A549 (cell line): ENCODE measurements at regions not wholly inside any gene's neighbourhood (a gene's known extent, or its start where the extent isn't known, plus 50 kb on each side); places are given as distances from the start of the nearest gene placed in this dataset.

Experiments
- ATAC-seq, 2 experiments: fragments of 200-7000 bp in 1 of 2; fragments of >200 bp in 1 of 2; cut with Nextera tagmentation in 1 of 2; cut with Tn5 transposase in 1 of 2; 3 replicates each; pipeline versions ENCODE4 v1.8.0 to v1.9.1; 2018 to 2020; ENCODE audit warnings: mild to moderate bottlenecking in 1 of 2, moderate library complexity in 1 of 2
- CTCF ChIA-PET: fragments of 300-600 bp; sonication (Branson Sonifier 250); formaldehyde crosslinking; extraction: SDS; loops from one replicate; lab custom pipeline; 2021; ENCODE audit warnings: antibody characterized with exemption, inconsistent platforms; lab: Yijun Ruan, JAX
- POLR2A ChIA-PET: fragments of 350-600 bp; formaldehyde crosslinking; extraction: SDS; loops from one replicate; lab custom pipeline; 2021; ENCODE audit warnings: antibody characterized with exemption, inconsistent platforms; lab: Yijun Ruan, JAX
- DNase-seq, 2 experiments: peaks; one replicate each; pipeline versions ENCODE4 v3.0.0 to v3.0.0-alpha.2; 2011 to 2016; ENCODE audit warnings: low read depth in 1 of 2, low spot score in 1 of 2
- FAIRE-seq: peaks from 2 replicates; lab custom pipeline; 2011; peaks lifted over from hg19 to GRCh38; lab: Jason Lieb, UNC
- H3K27ac ChIP-seq, 2 experiments: fragments of >200 bp; sonication (Bioruptor Twin); formaldehyde crosslinking; 3 replicates each; pipeline ENCODE4 v1.5.1; 2016 to 2017
- H3K4me1 ChIP-seq: fragments of >200 bp; sonication (Bioruptor Twin); formaldehyde crosslinking; 3 replicates; pipeline ENCODE4 v1.6.1; 2016
- H3K4me2 ChIP-seq: fragments of >200 bp; sonication (Bioruptor Twin); formaldehyde crosslinking; 3 replicates; pipeline ENCODE4 v1.6.1; 2016
- H3K4me3 ChIP-seq: fragments of >200 bp; sonication (Bioruptor Twin); formaldehyde crosslinking; 3 replicates; pipeline ENCODE4 v1.5.1; 2016
- H3K9me3 ChIP-seq: fragments of >200 bp; sonication (Bioruptor Twin); formaldehyde crosslinking; 3 replicates; pipeline ENCODE4 v1.6.1; 2016
- CBX8 ChIP-seq: fragments of 200-600 bp; sonication (generic); IDR thresholded peaks from 2 replicates; pipeline ENCODE4 v1.6.1; 2016
- EHF ChIP-seq: fragments of 250-450 bp; sonication (Bioruptor Pico); IDR thresholded peaks from 2 replicates; pipeline ENCODE4 v1.5.0; 2020; ENCODE audit warnings: mild to moderate bottlenecking
- ELK1 ChIP-seq: fragments of 150-350 bp; IDR thresholded peaks from 2 replicates; pipeline ENCODE4 v1.6.1; 2014; ENCODE audit warnings: low read depth, mild to moderate bottlenecking, low read length
- GATA3 ChIP-seq: IDR thresholded peaks from 2 replicates; pipeline ENCODE4 v1.6.1; 2012; ENCODE audit warnings: borderline replicate concordance
- HOXB13 ChIP-seq: fragments of 250-450 bp; sonication (Bioruptor Pico); IDR thresholded peaks from 2 replicates; pipeline ENCODE4 v1.5.0; 2020; ENCODE audit warnings: low read depth, mild to moderate bottlenecking, moderate library complexity
- KDM1A ChIP-seq: fragments of 200-600 bp; sonication (generic); IDR thresholded peaks from 2 replicates; pipeline ENCODE4 v1.6.1; 2016; ENCODE audit warnings: low read depth, mild to moderate bottlenecking
- REST ChIP-seq: fragments of 200-600 bp; sonication (generic); IDR thresholded peaks from 2 replicates; pipeline ENCODE4 v1.6.1; 2016; ENCODE audit warnings: antibody characterized with exemption, mild to moderate bottlenecking, moderate library complexity
- RFX5 ChIP-seq: fragments of 450-650 bp; IDR thresholded peaks from 2 replicates; pipeline ENCODE4 v1.7.1; 2014; ENCODE audit warnings: antibody characterized with exemption, mild to moderate bottlenecking, moderate library complexity
- RNF2 ChIP-seq: fragments of 200-600 bp; sonication (generic); IDR thresholded peaks from 2 replicates; pipeline ENCODE4 v1.6.1; 2016; ENCODE audit warnings: low read depth, mild to moderate bottlenecking, antibody characterized with exemption, moderate library complexity, borderline replicate concordance
- SMC3 ChIP-seq: fragments of >200 bp; sonication (Bioruptor Twin); formaldehyde crosslinking; IDR thresholded peaks from 3 replicates; pipeline ENCODE4 v1.6.1; 2018; ENCODE audit warnings: inconsistent platforms
- TFCP2L1 ChIP-seq: fragments of 250-450 bp; sonication (Bioruptor Pico); IDR thresholded peaks from 2 replicates; pipeline ENCODE4 v1.5.0; 2021; ENCODE audit warnings: mild to moderate bottlenecking
- USF2 ChIP-seq: fragments of 450-650 bp; IDR thresholded peaks from 2 replicates; pipeline ENCODE4 v1.6.1; 2014; ENCODE audit warnings: antibody characterized with exemption
- WGBS: methylation state at CpG from one replicate; pipeline ENCODE4 v1.1.6; 2017; ENCODE audit errors: missing lambda C conversion rate; 5-methylcytosine and 5-hydroxymethylcytosine counted together

GRCh38 chr9:7858166-7858565, 58.6 kb upstream of the DMAC1 start (continued):
- TF ChIP-seq REST (no peak), KDM1A (no peak), TFCP2L1 (CRISPR knock-in tag) (no peak), GATA3 (no peak), EHF (CRISPR knock-in tag) (no peak), HOXB13 (CRISPR knock-in tag) (no peak)

GRCh38 chr9:7854763-7855162, 55.2 kb upstream of the DMAC1 start:
- WGBS, result under 1% methylated on average over 4 of the region's 4 CpGs
- FAIRE-seq, result no peak
- POLR2A ChIA-PET, result no interaction called here

More at GRCh38 chr9:7854763-7855162, 55.2 kb upstream of the DMAC1 start:
- DNase-seq (no peak), ATAC-seq (no peak)
- H3K9me3 ChIP-seq, result no peaks in the 10 kb centered on the region
- no peaks in the 10 kb centered on the region for H3K4me1 ChIP-seq
- no peak for TF ChIP-seq CBX8
- no peak for TF ChIP-seq USF2
- TF ChIP-seq RFX5, result no peak
- no peak for TF ChIP-seq RNF2
- no peak for TF ChIP-seq SMC3
- no peak for TF ChIP-seq ELK1
- H3K4me2 ChIP-seq, result no peak overlapping the region
- H3K4me3 ChIP-seq, result no peak overlapping the region
- H3K27ac ChIP-seq, result no peak overlapping the region
- CTCF ChIA-PET, result no interaction called here
